Thyroid gland (tissue), 4 donors: ENCODE measurements at regions not wholly inside any gene's neighbourhood (a gene's known extent, or its start where the extent isn't known, plus 50 kb on each side); places are given as distances from the start of the nearest gene placed in this dataset.
A peak's percentile ranks its signal among the peaks of the same experiment; 100 is the strongest.

ENCODE experiments used
- DNase-seq, 2 donors: peaks; one replicate each; pipeline ENCODE4 v3.0.0-alpha.2; 2019
- H3K27ac ChIP-seq, 3 donors: fragments of 200-600 bp; sonication (generic); 1 replicate in 2 of 3; 2 replicates in 1 of 3; pipeline ENCODE4 v1.5.1; 2016 to 2019; ENCODE audit warnings: mild to moderate bottlenecking in 1 of 3, moderate library complexity in 1 of 3
- H3K27me3 ChIP-seq: fragments of 200-600 bp; sonication (generic); one replicate; pipeline ENCODE4 v1.5.1; 2019
- H3K36me3 ChIP-seq, 2 donors: fragments of 200-600 bp; sonication (generic); one replicate each; pipeline ENCODE4 v1.5.1; 2016 to 2019
- H3K4me1 ChIP-seq, 2 donors: fragments of 200-600 bp; sonication (generic); one replicate each; pipeline ENCODE4 v1.5.1; 2017 to 2019
- H3K4me3 ChIP-seq, 3 donors: fragments of 200-600 bp; sonication (generic); replicated peaks in 1 of 3; 1 replicate in 2 of 3; 2 replicates in 1 of 3; pipeline ENCODE4 v1.5.1; 2016; ENCODE audit warnings: mild to moderate bottlenecking in 1 of 3
- H3K9me3 ChIP-seq: fragments of 200-600 bp; sonication (generic); one replicate; pipeline ENCODE4 v1.5.1; 2017
- CTCF ChIP-seq, 6 experiments: fragments of 200-600 bp in 3 of 6; fragments of 450-650 bp in 3 of 6; sonication (generic) in 3 of 6; IDR thresholded peaks; one replicate each; pipeline ENCODE4 v1.5.1; 2016 to 2019; ENCODE audit warnings: antibody characterized with exemption in 6 of 6, mild to moderate bottlenecking in 2 of 6, inconsistent platforms in 1 of 6, moderate library complexity in 1 of 6
- POLR2A ChIP-seq, 2 donors: fragments of 450-650 bp; IDR thresholded peaks; one replicate each; pipeline ENCODE4 v1.6.1; 2017; ENCODE audit warnings: antibody characterized with exemption in 2 of 2, mild to moderate bottlenecking in 2 of 2, moderate library complexity in 1 of 2
- WGBS, 2 donors: methylation state at CpG; one replicate each; pipeline ENCODE4 v1.1.5; 2017; 5-methylcytosine and 5-hydroxymethylcytosine counted together
- intact Hi-C: fragments of 100-400 bp; cut with DNase I; formaldehyde crosslinking; loops from one replicate; pipeline ENCODE4 v1.15.1; 2023

GRCh38 chr1:14363707-14364413 is 234.6 kb upstream of the KAZN start:
- Histone ChIP-seq H3K36me3 (no peaks in the 10 kb centered on the region), H3K9me3 (no peaks in the 10 kb centered on the region), H3K27me3 (no peaks in the 10 kb centered on the region), H3K4me1 (peaks cover 7 to 8% of the 10 kb centered on the region in 2 donors), H3K4me3 (no peak overlapping the region), H3K27ac (no peak overlapping the region)
- TF ChIP-seq POLR2A (IDR thresholded peaks at IDR 0.05) = no peak
- TF ChIP-seq CTCF (IDR thresholded peaks at IDR 0.05) = no peak
- intact Hi-C loops = no loop called here
- WGBS, 2 donors = 81 to 82% methylated on average over 11 of the region's 11 CpGs
- DNase-seq = no peak

- no peak for DNase-seq
- Histone ChIP-seq H3K27me3 (no peaks in the 10 kb centered on the region), H3K4me1 (peaks cover 8 to 13% of the 10 kb centered on the region in 2 donors), H3K27ac (no peak overlapping the region), H3K4me3 (no peak overlapping the region), H3K36me3 (no peaks in the 10 kb centered on the region), H3K9me3 (no peaks in the 10 kb centered on the region)
- intact Hi-C loops = no loop called here
- no peak for TF ChIP-seq POLR2A (IDR thresholded peaks at IDR 0.05)
- TF ChIP-seq CTCF (IDR thresholded peaks at IDR 0.05) = no peak
- 74 to 79% methylated on average over 12 of the region's 13 CpGs for WGBS, 2 donors
Measured at GRCh38 chr1:14365301-14365988, 233.0 kb upstream of the KAZN start.

- peak; percentile 33 to 45 for DNase-seq
- H3K27me3 ChIP-seq = no peaks in the 10 kb centered on the region
- peaks cover 8 to 13% of the 10 kb centered on the region in 2 donors for H3K4me1 ChIP-seq
- 19% methylated on average over 18 of the region's 18 CpGs for WGBS, 2 donors
- H3K36me3 ChIP-seq = no peaks in the 10 kb centered on the region
- peak in 3 of 6 experiments; percentile 9 to 16 (median 13) for TF ChIP-seq CTCF (IDR thresholded peaks at IDR 0.05)
- no peak for TF ChIP-seq POLR2A (IDR thresholded peaks at IDR 0.05)
- no peak overlapping the region for H3K4me3 ChIP-seq
- H3K9me3 ChIP-seq = no peaks in the 10 kb centered on the region
- intact Hi-C loops = no loop called here
- no peak overlapping the region for H3K27ac ChIP-seq
Measured at GRCh38 chr1:14366091-14367018, 232.1 kb upstream of the KAZN start.

GRCh38 chr1:14367451-14367850 is 231.0 kb upstream of the KAZN start:
- no peak for DNase-seq
- H3K9me3 ChIP-seq = no peaks in the 10 kb centered on the region
- H3K27me3 ChIP-seq = no peaks in the 10 kb centered on the region
- 84 to 91% methylated on average over 5 of the region's 5 CpGs for WGBS, 2 donors
- H3K4me1 ChIP-seq = peaks cover 8 to 13% of the 10 kb centered on the region in 2 donors
- intact Hi-C loops = no loop called here
- H3K4me3 ChIP-seq = no peak overlapping the region
- no peaks in the 10 kb centered on the region for H3K36me3 ChIP-seq
- no peak overlapping the region for H3K27ac ChIP-seq
- TF ChIP-seq CTCF (IDR thresholded peaks at IDR 0.05) (no peak), POLR2A (IDR thresholded peaks at IDR 0.05) (no peak)
